HepG2 (cell line): ENCODE measurements at regions not wholly inside any gene's neighbourhood (a gene's known extent, or its start where the extent isn't known, plus 50 kb on each side); places are given as distances from the start of the nearest gene placed in this dataset.

Source experiments
- ATAC-seq: fragments of 200-7000 bp; cut with Tn5 transposase; 3 replicates; pipeline ENCODE4 v1.9.1; 2020; ENCODE audit warnings: mild to moderate bottlenecking, moderate library complexity
- BruUV-seq: library from RNA; stranded (reverse); fragments of 400-500 nt; replicated peaks from 2 replicates; lab custom pipeline; 2021; lab: Mats Ljungman, UMichigan
- CTCF ChIA-PET: fragments of 300-600 bp; formaldehyde crosslinking; extraction: SDS; loops from one replicate; lab custom pipeline; 2021; ENCODE audit warnings: low total read pairs, inconsistent platforms, low intra/inter-chr PET ratio; lab: Yijun Ruan, JAX
- POLR2A ChIA-PET: fragments of 350-600 bp; sonication (Branson Sonifier 250); formaldehyde crosslinking; loops from one replicate; lab custom pipeline; 2020; ENCODE audit warnings: antibody characterized with exemption, inconsistent platforms; lab: Yijun Ruan, JAX
- DNase-seq: peaks from one replicate; pipeline ENCODE4 v3.0.0-alpha.2; 2015; ENCODE audit warnings: low spot score
- FAIRE-seq: peaks from 3 replicates; lab custom pipeline; 2011; peaks lifted over from hg19 to GRCh38; lab: Jason Lieb, UNC
- H2AFZ ChIP-seq: one replicate; pipeline ENCODE4 v1.6.1; 2011; ENCODE audit warnings: low read length, inconsistent platforms
- H3K27ac ChIP-seq: fragments of 300-600 bp; 3 replicates; pipeline ENCODE4 v1.8.0; 2011; ENCODE audit warnings: mixed run types, mild to moderate bottlenecking, mixed read lengths, low read length, inconsistent platforms; ENCODE audit not compliant: insufficient read depth; ENCODE audit errors: extremely low read length
- H3K27me3 ChIP-seq, 2 experiments: fragments of 200-600 bp in 1 of 2; 2 replicates in 1 of 2; 3 replicates in 1 of 2; pipeline versions ENCODE4 v1.6.0 to v1.8.0; 2011; ENCODE audit warnings: low read length in 2 of 2, mild to moderate bottlenecking in 2 of 2, moderate library complexity in 2 of 2, inconsistent platforms in 1 of 2; ENCODE audit not compliant: insufficient read depth in 2 of 2, control insufficient read depth in 1 of 2
- H3K36me3 ChIP-seq, 2 experiments: fragments of 200-600 bp in 1 of 2; replicated peaks in 1 of 2; 2 replicates in 1 of 2; 3 replicates in 1 of 2; pipeline versions ENCODE4 v1.5.1 to v1.8.0; 2011; ENCODE audit warnings: low read length in 2 of 2, inconsistent platforms in 1 of 2; ENCODE audit not compliant: insufficient read depth in 2 of 2, control insufficient read depth in 1 of 2
- H3K4me1 ChIP-seq: 2 replicates; pipeline ENCODE4 v1.5.1; 2012; ENCODE audit warnings: low read length, inconsistent platforms; ENCODE audit not compliant: insufficient read depth
- H3K4me2 ChIP-seq: 2 replicates; pipeline ENCODE4 v1.6.0; 2011; ENCODE audit warnings: low read depth, low read length, inconsistent platforms
- H3K4me3 ChIP-seq, 3 experiments: fragments of 200-600 bp in 1 of 3; sonication (generic), shearing (Covaris generic) in 1 of 3; replicated peaks in 1 of 3; 2 replicates each; pipeline ENCODE4 v1.5.1; 2011 to 2016; ENCODE audit warnings: low read length in 3 of 3, inconsistent platforms in 2 of 3, low read depth in 2 of 3, mild to moderate bottlenecking in 2 of 3, control low read depth in 1 of 3, mixed read lengths in 1 of 3; ENCODE audit not compliant: insufficient read depth in 1 of 3
- H3K79me2 ChIP-seq: one replicate; pipeline ENCODE4 v1.6.1; 2011; ENCODE audit warnings: low read length, inconsistent platforms; ENCODE audit not compliant: insufficient read depth
- H3K9ac ChIP-seq: 2 replicates; pipeline ENCODE4 v1.6.0; 2011; ENCODE audit warnings: mild to moderate bottlenecking, low read depth, low read length, inconsistent platforms; ENCODE audit not compliant: insufficient read depth
- H3K9me3 ChIP-seq: 2 replicates; pipeline ENCODE4 v1.5.1; 2012; ENCODE audit warnings: mild to moderate bottlenecking, low read length
- H4K20me1 ChIP-seq: 2 replicates; pipeline ENCODE4 v1.6.0; 2011; ENCODE audit warnings: inconsistent platforms, mild to moderate bottlenecking, low read length, moderate library complexity; ENCODE audit not compliant: insufficient read depth
- HNRNPH1 ChIP-seq: fragments of 200-400 bp; formaldehyde crosslinking; optimal IDR thresholded peaks from 2 replicates; pipeline ENCODE3; 2017; ENCODE audit warnings: mild to moderate bottlenecking, low read depth, low read length
- KDM6A ChIP-seq: IDR thresholded peaks from 2 replicates; pipeline ENCODE4 v1.6.1; 2016; ENCODE audit warnings: low read depth
- NRL ChIP-seq: sonication (generic); formaldehyde crosslinking; IDR thresholded peaks from 2 replicates; pipeline ENCODE4 v1.5.0; 2020; ENCODE audit warnings: missing genetic modification reagents, mild to moderate bottlenecking, moderate library complexity, borderline replicate concordance
- RORA ChIP-seq: sonication (generic); formaldehyde crosslinking; IDR thresholded peaks from 2 replicates; pipeline ENCODE4 v1.5.0; 2020; ENCODE audit warnings: mild to moderate bottlenecking, missing genetic modification reagents, moderate library complexity
- ZBTB7A ChIP-seq: sonication (generic); formaldehyde crosslinking; IDR thresholded peaks from 2 replicates; pipeline ENCODE4 v1.8.0; 2022; ENCODE audit warnings: mild to moderate bottlenecking, missing genetic modification reagents
- WGBS: methylation state at CpG from one replicate; pipeline ENCODE4 v1.1.6; 2017; ENCODE audit warnings: low lambda C conversion rate; 5-methylcytosine and 5-hydroxymethylcytosine counted together
- in situ Hi-C: cut with HindIII; loops from 2 replicates; pipeline ENCODE4 v1.10.0; 2017; ENCODE audit warnings: low pct_unique_long_range_greater_than_20kb; ENCODE audit not compliant: extremely low pct_ligation_motif_present
- intact Hi-C: fragments of 100-400 bp; cut with micrococcal nuclease; formaldehyde crosslinking; loops from one replicate; pipeline ENCODE4 v1.10.0; 2022; ENCODE audit not compliant: unreplicated experiment
- TF ChIP-seq, protein P1 (sequence below): sonication (generic); formaldehyde crosslinking; IDR thresholded peaks from 2 replicates; pipeline ENCODE4 v1.5.0; 2020; ENCODE audit warnings: mild to moderate bottlenecking, missing genetic modification reagents
- TF ChIP-seq, protein P2 (sequence below): sonication (generic); formaldehyde crosslinking; IDR thresholded peaks from 2 replicates; pipeline ENCODE4 v1.5.1; 2020; ENCODE audit warnings: missing genetic modification reagents, mild to moderate bottlenecking, borderline replicate concordance

DNA sequence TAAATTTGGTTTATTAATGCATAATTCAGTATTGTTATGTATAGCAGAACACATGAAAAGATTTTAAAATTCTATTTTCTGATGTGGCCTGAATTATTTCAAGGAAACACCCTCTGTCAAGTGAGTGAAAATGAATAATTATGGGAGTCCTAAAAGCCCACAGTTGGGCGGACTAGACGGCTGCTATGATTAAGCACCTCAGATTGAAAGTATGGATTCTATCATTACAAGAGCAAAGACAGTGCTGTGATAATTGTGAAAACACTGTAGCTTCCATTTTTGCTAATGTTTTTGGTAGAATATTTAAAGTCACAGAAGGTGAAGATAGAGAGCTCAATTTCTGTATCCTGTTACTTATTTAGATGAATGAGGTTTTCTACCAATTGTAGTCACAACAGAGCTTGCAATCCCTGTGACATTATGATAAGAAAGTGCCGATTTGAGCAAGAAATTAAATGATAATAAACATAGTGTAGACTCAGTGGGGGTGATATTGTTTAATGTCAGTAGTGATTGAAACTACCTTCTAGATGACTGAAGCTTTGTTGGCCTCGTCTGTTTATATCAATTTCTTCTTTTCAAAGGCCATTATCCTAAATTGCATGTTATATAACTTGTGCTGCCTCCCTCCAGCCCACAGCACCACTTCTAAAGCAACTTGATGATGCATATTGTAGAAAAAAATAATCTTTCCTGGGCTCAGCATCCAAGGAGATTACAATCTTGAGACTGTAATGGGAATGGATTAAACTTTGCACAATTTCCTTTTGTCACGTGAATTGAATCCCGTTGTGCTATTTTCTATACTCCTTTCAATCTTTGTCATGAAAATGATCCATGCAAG is 359.8 kb downstream of the BTG1 start:
- no peaks in the 10 kb centered on the region for H3K79me2 ChIP-seq
- no peaks in the 10 kb centered on the region for H3K4me1 ChIP-seq
- no peak overlapping the region for H3K4me2 ChIP-seq
- H3K27me3 ChIP-seq = no peaks in the 10 kb centered on the region
- BruUV-seq = no TSS peak
- H2AFZ ChIP-seq = no peak overlapping the region
- H3K4me3 ChIP-seq = no peak overlapping the region
- no peak overlapping the region for H3K27ac ChIP-seq
- CTCF ChIA-PET = no interaction called here
- DNase-seq (no peak), ATAC-seq (no peak), FAIRE-seq (no peak)
- in situ Hi-C loops = no loop called here
- POLR2A ChIA-PET = no interaction called here
- H4K20me1 ChIP-seq = no peaks in the 10 kb centered on the region
- TF ChIP-seq ZBTB7A (CRISPR knock-in tag) = no peak
- TF ChIP-seq, protein P1, sequence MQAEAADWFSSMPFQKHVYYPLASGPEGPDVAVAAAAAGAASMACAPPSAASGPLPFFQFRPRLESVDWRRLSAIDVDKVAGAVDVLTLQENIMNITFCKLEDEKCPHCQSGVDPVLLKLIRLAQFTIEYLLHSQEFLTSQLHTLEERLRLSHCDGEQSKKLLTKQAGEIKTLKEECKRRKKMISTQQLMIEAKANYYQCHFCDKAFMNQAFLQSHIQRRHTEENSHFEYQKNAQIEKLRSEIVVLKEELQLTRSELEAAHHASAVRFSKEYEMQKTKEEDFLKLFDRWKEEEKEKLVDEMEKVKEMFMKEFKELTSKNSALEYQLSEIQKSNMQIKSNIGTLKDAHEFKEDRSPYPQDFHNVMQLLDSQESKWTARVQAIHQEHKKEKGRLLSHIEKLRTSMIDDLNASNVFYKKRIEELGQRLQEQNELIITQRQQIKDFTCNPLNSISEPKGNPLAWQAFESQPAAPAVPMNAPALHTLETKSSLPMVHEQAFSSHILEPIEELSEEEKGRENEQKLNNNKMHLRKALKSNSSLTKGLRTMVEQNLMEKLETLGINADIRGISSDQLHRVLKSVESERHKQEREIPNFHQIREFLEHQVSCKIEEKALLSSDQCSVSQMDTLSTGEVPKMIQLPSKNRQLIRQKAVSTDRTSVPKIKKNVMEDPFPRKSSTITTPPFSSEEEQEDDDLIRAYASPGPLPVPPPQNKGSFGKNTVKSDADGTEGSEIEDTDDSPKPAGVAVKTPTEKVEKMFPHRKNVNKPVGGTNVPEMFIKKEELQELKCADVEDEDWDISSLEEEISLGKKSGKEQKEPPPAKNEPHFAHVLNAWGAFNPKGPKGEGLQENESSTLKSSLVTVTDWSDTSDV (CRISPR knock-in tag) = no peak
- TF ChIP-seq RORA (CRISPR knock-in tag) = no peak
- no peak for TF ChIP-seq NRL (CRISPR knock-in tag)
- TF ChIP-seq KDM6A (CRISPR knock-in tag) = no peak
- TF ChIP-seq HNRNPH1 = no peak
- TF ChIP-seq, protein P2, sequence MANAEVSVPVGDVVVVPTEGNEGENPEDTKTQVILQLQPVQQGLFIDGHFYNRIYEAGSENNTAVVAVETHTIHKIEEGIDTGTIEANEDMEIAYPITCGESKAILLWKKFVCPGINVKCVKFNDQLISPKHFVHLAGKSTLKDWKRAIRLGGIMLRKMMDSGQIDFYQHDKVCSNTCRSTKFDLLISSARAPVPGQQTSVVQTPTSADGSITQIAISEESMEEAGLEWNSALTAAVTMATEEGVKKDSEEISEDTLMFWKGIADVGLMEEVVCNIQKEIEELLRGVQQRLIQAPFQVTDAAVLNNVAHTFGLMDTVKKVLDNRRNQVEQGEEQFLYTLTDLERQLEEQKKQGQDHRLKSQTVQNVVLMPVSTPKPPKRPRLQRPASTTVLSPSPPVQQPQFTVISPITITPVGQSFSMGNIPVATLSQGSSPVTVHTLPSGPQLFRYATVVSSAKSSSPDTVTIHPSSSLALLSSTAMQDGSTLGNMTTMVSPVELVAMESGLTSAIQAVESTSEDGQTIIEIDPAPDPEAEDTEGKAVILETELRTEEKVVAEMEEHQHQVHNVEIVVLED (CRISPR knock-in tag) = no peak
- intact Hi-C loops = no loop called here
- WGBS = 21% methylated on average over 6 of the region's 6 CpGs
- H3K9ac ChIP-seq = no peak overlapping the region
- H3K9me3 ChIP-seq = no peaks in the 10 kb centered on the region
- no peaks in the 10 kb centered on the region for H3K36me3 ChIP-seq
